CD4-positive, alpha-beta T cell treated with Interleukin-12 subunit alpha and Interleukin-12 subunit beta, for 1 hour (primary cell): ENCODE measurements at regions not wholly inside any gene's neighbourhood (a gene's known extent, or its start where the extent isn't known, plus 50 kb on each side); places are given as distances from the start of the nearest gene placed in this dataset.

Experiments
- DNase-seq: peaks from one replicate; pipeline ENCODE4 v3.0.0-alpha.2; 2020

DNA sequence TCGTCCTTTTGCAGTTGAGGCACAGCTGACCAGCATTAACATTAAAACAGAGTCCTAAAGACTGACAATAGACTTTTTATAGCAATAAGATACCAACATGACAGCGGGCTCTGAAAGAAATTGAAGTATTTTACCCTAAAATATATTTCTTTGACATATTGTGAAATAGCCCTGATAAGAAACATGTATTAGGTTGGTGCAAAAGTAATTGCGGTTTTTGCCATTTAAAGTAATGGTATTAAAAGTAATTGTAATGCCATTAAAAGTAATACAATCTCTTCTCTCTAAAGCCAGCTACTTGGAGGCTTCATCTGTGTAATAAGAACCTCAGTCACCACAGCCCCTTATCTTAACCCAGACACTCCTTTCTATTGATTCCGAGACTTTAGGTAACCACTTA is 394.6 kb downstream of the PREX1 start:
- no peak for DNase-seq

DNA sequence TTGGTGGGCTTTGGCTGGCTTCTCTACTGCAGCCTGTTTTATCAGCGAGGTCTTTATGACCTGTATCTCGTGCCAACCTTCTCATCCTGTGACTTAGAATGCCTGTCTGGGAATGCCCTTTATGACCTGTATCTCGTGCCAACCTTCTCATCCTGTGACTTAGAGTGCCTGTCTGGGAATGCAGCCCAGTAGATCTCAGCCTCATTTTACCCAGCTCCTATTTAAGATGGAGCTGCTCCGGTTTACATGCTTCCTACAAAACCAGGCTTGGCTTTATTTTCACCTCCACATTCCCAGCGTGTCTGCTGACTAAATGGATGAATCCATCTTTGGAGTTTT is 395.3 kb downstream of the PREX1 start:
- no peak for DNase-seq

DNA sequence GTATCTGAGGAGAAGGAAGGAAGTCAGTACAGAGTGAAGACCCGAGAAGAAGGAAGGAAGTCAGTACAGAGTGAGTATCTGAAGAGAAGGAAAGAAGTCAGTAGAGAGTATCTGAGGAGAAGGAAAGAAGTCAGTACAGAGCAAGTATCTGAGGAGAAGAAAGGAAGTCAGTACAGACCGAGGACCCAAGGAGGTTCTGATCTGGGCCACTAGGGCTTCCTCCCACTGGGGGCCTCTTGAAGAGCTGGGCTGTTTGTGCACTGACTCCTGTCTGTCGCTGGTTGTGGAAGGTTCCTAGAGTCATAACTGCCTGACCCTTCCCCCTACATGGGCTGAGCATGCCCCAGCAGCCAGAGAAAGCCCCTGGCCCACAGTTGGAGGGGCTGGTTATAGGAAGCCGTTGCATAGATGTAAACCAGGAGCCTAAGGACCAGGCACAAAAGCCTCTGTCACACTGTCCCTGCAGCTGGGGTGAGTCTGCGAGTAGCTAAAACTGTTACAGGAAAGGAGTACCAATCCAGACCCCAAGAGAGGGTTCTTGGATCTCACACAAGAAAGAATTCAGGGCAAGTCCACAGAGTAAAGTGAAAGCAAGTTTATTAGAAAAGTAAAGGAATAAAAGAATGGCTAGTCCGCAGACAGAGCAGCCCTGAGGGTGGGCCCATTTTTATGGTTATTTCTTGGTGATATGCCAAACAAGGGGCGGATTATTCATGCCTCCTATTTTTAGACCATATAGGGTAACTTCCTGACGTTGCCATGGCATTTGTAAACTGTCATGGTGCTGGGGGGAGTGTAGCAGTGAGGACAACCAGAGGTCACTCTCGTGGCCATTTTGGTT is 395.9 kb downstream of the PREX1 start:
- no peak for DNase-seq

DNA sequence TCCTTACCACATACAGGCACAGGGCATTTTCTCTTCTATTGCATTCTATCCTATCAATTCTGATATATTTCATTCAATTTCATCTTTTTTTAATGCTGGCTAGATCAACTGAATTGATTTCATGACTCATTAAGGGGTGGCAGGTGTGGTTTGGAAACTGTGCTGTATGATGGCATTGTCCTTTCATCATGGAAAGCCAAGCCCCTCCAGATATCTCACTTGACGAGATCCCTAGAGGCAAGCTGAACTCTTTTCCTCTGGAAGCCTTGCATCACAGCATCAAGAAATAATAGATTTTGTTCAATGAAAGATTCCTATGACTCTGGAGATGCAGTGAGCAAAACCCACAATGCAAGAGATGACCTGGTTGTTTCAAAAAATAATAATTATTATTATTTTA is 401.2 kb downstream of the PREX1 start:
- DNase-seq = no peak

DNA sequence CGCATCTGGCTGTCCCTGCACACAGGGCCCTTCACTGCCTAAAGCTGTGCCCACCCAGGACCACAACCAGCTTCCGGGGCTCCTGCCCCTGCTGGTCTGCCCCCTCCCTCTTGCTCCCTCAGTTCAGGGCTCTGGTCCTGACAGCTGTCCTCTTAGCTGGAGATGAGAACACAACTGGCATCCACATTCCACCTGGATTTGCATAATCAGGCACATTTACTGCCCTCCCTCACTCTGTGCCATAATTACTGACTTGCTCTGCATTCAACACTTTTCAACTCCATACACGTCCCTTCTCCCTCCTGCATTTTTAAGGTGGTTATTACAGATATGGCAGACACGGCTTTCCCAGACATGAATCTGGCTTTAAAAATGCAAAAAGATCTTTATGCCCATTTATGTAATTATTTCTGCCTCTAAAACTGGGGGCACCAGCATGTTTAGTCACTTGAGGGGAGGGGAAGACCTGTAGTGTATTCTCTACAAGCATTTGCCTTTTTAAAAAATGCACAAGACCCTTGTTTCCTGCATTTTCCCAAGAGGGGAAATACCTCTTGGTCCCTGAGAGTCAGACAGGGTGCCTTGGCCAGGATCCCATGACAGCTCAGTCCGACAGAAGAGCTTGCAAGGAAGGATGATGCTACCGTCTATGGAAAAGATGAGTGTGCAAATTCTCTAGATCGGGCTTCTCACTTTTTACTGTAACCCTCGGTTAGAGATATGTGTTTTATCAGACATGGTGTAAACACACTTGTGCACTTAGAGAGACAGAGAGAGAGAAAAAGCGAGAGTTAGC is 401.8 kb downstream of the PREX1 start:
- no peak for DNase-seq

DNA sequence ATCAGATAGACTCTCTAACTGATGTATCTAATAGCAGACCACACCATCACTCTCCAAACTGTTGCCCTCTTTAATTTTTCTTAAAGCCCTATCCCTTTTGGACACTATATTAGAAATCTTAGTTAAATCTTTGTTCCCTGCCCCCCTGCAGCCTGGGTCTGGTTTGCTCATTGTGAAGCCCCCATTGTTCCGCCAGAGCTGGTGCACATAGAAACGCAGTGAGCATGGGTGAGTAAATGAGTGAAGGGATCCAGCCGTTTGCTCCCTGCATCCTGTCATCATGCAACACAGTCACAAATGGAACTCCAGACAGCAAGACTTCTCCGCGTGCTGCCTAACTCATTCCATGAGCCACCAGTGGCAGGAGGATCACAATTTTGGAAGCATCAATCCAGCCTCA is 402.5 kb downstream of the PREX1 start:
- no peak for DNase-seq

DNA sequence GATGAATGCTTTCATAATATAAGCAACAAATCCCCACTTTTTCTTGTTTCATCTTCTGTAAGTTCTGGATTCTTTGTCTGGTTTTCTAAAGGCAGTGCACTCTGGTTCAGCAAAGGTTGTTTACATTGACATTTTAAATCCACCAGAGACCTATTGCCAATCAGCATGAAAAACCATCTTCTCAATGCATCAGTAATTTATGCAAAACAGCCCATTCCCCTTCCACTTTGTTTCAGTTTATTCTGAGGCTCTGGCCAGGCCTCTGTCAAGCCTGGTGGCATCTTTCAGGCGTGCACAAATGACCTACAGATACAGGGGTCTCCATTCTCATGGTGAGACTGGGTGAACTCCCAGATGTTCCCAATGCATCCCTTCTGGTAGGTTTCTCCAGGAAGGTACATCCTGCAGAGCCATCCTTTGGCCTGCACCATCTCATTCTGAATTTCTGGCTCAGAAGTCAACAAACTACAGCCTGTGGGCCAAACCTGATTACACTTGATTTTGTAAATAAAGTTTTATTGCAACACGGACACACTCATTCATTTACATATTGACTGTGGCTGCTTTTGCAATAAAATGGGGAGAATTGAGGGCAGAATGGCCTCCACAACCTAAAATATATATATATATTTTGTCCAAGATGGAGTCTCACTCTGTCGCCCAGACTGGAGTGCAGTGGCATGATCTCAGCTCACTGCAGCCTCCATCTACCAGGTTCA is 405.4 kb downstream of the PREX1 start:
- no peak for DNase-seq

DNA sequence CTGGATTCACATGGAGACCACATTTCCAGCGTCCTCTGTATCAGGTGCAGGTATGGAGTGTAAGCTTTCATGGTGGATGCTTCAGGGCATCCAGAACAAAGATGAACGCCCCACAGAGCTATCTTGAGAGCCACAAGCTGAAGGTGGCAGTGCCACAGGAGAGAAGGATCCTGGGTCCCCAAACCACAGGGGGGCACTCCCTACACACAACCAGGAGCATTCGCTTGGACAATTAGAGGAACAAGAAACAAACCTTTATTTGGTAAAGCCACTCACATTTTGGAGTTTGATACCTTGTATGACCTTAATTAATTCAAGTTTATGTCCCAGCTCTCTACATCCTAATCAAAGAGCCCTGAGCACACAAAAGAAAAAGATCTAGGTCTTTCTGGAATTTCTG is 406.3 kb downstream of the PREX1 start:
- DNase-seq = no peak

DNA sequence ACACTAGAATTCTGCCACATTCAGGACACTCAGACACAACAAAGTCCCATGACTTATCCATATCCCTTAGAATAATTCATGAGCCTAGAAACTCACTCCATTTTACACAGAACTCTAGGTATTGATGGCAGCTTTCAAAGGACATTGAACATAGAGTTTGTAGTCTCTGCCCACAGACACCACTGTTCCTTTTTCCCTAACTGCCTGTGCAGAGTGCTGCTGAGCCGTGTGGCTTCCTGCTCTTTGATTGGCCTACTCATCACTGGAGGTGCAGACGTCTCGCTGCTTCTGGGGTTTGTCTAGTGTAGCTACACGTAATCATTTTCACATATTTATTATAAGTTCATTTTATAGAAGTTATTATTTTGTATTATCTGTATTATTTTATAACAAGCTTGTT is 407.6 kb downstream of the PREX1 start:
- DNase-seq = no peak

DNA sequence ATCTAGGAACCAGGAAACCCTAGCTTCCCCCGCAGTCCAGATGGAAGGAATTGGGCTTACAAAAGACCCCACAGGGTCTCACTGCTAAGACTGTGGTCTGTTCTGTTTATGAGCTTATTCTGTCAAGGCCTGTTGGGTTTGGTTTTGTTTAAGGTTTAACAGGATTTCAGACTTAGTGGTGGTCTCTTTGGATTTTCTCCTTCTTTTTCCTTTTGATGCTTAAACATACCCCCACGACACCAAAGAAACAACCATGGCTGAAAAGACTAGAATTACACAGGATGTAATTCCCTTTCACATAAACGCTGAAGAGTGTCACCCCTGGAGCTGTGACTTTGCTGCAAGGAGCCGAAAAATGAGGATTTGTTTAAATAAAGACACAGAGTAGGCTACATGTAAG is 408.6 kb downstream of the PREX1 start:
- DNase-seq = no peak

DNA sequence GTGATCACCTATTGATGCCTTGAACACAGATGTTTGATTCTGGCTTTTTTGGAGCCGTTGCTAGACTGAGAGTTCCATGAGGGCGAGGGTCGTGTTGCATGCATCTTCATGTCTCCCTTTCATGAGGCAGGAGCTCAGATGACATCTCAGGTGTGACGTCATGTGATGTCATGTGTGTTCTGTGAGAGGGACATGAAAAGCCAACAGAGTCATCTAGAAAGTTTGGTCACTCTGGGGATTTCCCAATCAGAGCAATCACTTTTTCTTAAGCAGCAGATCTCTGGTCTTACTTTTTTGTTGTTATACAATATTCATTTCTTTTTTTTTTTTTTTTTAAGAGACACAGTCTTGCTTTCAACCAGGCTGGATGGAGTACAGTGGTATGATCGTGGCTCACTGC is 411.8 kb downstream of the PREX1 start:
- no peak for DNase-seq

DNA sequence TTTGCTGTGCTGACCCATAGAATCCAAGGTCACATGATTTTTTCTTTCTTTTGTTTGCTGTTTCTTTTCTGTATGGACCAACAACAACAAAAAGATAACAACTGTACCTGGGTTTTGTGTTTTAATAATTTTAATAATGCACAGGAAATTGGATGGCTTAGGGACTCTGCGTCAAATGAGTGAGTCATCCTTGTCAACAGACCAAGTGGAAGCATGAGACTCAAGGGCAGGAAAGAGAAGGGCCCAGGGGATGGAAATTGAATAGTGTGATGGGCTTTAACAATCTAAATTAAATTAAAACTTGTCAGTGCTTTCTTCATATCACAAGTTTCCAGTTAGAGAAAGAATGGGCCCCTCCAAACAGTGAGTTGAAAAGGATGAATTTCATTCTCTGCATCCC is 413.0 kb downstream of the PREX1 start:
- no peak for DNase-seq

DNA sequence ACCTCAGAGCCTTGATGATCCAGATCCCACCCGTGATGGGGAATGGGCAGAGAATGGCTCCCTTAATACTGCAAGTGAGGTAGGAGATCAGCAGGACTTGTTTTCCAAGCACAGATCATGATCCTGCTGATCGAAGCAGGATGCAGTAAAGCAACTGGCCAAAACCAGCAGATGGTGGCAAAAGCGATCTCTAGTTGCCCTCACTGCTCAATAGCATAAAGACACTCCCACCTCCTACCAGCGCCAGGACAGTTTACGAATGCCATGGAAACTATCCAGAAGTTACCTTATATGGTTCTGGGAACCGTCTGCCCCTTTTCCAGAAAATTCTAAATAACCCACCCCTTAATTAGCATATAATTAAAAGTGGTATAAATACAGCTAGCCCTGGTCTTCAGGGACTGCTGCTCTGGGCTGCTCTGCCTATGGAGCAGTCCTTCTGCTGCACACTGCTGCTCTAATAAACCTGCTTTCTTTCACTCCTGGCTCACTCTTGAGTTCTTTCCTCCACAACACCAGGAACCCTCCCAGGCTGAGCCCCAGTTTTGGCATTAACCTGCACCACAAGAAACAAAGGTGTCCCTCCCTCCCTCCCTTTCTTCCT is 415.8 kb downstream of the PREX1 start:
- DNase-seq = no peak

DNA sequence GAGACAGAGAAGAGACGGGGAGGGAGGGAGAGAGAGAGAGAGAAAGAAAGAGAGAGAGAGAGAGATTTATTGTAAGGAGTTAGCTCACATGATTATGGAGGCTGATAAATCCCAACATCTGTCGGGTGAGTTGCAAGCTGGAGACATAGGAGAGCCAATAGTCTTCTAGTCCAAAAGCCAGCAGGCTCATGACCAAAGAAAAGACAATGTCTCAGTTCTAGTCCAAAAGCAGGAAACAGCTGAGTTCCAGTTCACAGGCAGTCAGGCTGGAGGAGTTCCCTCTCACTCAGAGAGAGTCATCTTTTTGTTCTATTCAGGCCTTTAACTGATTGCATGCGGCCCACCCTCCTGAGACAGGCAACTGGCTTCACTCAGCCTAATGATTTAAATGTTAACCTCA is 416.6 kb downstream of the PREX1 start:
- no peak for DNase-seq

DNA sequence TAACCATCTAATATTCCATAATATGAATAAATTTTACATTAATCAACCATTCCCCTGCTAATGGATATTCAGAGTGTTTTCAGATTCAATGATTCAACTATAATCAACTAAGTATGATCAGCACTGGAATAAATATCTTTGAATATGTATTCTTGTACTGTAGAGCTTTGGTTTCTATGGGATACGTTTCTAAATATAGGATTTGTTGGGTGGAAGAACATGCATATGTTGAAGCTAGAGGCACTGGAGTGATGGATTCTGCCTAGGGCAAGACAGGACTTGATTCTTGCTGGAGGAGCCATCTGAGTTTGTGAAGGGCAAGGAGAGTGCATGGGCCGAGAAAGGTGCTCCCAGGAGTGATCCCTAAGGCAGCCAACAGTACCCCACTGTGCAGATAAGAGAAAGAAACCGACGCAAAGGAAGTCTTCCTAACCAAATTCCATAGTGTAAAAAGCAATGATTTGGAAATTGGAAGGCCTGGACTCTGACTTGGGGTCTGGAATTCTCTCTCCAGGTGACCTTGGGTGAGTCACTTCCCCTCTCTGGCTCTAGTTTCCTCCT is 418.7 kb downstream of the PREX1 start:
- no peak for DNase-seq

DNA sequence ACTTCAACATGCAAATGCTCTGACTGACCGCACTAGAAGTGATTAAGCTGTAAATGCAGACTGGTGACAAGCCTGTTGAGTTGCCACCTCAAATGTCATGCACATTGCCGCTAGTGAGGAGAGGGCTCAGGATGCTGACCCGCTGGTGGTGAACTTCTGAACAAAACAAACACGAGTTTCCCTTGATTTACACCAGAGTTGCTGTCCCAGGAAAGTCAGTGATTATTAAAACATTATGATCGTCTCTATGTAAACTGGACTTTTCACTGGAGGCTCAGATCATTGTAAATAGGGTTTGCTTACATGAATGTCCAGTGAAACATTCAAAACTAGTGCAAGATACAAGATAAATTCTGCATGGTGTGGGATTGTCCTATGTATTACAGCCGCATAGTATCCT is 420.1 kb downstream of the PREX1 start:
- DNase-seq = no peak

DNA sequence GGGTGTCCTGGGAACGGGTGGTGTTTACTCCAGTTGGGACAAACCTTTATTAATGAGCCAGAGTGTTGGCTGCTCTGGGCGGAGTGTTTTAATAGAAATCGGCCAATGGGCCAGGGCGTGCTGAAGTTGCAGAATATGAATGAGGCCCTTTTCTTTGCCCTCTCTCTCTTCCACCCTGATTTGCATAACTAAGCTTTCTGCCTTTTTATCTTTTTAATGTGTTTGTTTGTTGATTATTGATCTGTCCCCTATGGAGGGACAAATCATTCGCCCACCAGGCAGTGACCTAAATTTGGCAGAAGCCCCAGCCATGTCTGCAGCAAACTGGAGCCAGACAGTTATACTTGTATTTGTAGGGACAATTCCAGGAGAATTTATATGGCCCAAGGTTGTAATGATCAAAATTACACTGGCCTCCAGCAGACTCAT is 420.9 kb downstream of the PREX1 start:
- DNase-seq = no peak

DNA sequence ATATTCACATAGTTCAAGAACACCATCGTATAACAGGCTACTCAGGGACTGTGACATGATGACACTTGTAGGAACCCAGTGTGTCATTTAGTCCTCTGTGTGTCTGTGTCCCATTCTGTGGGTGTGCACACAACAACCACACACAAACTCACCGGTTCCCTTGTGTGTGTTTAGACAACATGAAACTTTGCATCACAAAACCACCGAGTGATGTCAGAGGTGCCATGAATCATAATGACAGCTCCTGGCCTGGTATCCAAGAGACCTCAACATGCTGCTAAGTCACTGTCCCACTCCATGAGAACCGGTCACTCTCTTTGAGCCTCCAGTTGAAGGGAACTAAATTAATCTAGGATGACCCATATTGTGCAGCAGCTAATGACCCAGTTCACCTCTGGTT is 421.3 kb downstream of the PREX1 start:
- DNase-seq = no peak

DNA sequence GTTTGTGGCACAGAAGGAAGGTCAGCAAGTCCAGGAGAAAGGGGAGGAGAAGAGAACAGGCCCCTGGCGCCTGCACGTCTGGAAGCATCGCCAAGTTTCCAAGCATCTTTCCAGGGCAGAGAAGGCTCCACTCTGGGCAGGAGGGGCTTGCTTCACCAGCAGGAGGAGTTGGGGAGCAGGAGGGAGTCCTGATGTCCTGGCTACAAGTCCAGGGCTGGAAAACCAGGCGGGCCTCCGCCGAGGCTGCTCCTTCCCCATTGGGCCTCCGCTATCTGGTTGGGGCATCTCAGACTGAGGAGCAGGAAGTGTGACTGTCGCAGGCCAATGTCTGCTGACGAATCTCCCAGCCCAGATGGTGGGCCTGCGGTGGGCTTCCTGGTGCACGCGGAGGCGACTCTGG is 421.9 kb downstream of the PREX1 start:
- DNase-seq = no peak

DNA sequence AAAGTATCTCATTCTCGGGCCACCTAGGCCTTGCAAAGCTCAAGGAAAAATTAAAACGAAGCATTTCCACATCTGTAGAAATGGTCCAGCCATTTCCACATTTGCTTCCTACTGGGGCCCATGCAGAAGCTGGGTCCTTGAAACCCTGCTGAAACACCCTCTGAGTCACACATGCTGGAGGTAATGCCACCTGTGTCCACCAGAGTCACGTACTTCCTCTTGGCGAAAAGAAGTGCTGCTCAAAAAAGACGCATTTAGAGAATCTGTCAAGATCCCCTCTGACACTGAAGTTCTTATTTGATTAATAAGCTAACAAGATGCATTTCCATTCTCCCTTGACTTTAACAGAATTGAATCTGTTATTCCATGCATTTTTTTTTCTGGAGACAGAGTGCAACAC is 423.2 kb downstream of the PREX1 start:
- no peak for DNase-seq

DNA sequence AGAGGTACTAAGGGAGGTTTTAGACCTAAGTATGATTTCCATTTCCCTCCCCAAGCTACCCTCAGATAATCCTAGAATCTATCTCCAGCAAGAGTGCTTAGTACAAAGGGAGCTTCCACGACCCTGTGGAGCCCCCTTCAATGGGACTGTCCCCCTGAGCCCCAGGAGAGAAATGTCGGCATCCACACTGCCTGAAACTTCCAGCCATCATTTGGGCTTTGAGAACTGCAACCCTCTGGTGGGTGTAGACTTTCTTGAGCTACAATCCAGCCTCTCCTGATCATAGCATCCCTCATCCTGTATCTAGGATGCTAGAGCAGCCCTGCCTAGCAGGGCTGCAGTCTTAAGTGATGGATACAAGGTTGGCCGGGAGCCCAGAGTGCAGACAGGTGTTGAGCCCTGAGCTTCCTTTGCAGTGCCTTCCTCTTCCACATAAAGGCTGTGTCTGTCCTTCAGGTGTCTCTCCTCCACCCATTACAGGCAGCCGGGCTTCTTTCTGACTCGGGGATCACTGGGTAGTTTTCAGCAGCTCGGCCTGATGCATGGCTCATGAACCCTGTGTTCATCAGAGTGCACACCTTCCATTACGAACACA is 424.5 kb downstream of the PREX1 start:
- no peak for DNase-seq

DNA sequence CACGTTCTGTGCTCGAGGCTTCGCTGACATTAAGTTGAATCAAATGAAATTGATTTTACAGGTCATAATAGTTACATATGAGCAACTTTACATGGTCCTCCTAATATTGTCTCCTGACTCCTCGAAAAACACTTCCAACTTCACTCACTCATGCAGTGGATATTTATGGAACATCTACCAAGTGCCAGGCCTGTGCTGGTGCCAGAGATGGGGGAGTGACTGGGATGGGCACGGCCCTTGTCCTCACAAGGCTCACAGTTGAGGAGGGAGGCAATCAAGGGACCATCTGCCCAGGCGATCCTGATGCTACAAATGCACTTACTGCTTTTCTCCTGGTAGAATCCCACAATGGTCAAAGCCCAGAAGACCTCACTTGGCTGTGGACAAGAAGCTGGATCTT is 426.4 kb downstream of the PREX1 start:
- DNase-seq = no peak

DNA sequence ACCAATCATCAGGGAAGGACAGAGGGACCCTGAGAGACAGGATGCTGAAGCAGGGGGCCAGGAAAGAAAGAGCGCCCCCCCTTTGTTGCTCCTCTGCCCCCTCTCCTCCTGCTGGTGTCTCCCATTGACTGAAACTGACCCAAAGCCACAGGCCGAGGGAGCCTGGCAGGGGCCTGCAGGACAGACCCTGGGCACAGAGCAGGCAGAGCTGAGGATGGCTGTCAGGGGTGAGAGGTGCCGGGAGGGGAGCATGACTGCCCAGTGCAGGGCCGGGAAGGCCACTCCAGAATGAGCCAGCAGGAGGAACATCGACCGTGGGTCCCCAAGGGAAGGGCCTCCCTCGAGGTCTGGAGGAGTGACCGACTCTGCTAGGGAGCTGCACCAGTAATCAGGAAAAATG is 427.8 kb downstream of the PREX1 start:
- DNase-seq = no peak
